C4-2B (cell line): ENCODE measurements at regions not wholly inside any gene's neighbourhood (a gene's known extent, or its start where the extent isn't known, plus 50 kb on each side); places are given as distances from the start of the nearest gene placed in this dataset.

Experiments used
- H3K27ac ChIP-seq: fragments of 450-650 bp; 2 replicates; pipeline ENCODE4 v1.5.1; 2017
- CTCF ChIP-seq: fragments of 450-650 bp; conservative IDR thresholded peaks from 2 replicates; pipeline ENCODE4 v1.5.1; 2017; ENCODE audit warnings: mild to moderate bottlenecking
- ZFX ChIP-seq: fragments of 450-650 bp; IDR thresholded peaks from 2 replicates; pipeline ENCODE4 v1.6.1; 2017

- TF ChIP-seq CTCF: no peak
- TF ChIP-seq ZFX: no peak
- H3K27ac ChIP-seq: no peak overlapping the region
Observed at GRCh38 chr12:43255522-43256111, 296.4 kb downstream of the ADAMTS20 start.

DNA sequence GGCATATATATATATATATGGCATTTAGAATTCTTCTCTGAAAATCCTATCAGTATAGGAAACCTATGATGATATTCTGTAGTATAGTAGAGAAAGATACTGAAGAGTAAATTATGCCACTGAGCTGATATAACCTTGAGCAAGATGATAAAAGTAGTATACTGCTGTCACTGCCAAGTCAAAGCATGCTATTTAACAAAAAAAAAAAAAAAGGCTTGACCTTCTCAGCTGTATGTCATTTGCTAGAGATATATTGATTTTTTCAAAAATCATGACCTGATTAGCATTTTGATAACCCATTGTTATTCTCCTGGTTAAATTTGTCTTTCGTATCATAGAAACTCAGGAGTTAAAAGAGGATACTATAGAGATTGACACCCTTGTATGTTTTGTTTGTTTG lies 299.4 kb downstream of the ADAMTS20 start:
- TF ChIP-seq CTCF: no peak
- TF ChIP-seq ZFX: no peak
- no peak overlapping the region for H3K27ac ChIP-seq

- H3K27ac ChIP-seq: no peak overlapping the region
- TF ChIP-seq ZFX (no peak), CTCF (no peak)
Observed at GRCh38 chr12:43245947-43246346, 306.1 kb downstream of the ADAMTS20 start.

GRCh38 chr12:43241986-43242385 lies 310.0 kb downstream of the ADAMTS20 start:
- TF ChIP-seq CTCF (no peak), ZFX (no peak)
- no peak overlapping the region for H3K27ac ChIP-seq

DNA sequence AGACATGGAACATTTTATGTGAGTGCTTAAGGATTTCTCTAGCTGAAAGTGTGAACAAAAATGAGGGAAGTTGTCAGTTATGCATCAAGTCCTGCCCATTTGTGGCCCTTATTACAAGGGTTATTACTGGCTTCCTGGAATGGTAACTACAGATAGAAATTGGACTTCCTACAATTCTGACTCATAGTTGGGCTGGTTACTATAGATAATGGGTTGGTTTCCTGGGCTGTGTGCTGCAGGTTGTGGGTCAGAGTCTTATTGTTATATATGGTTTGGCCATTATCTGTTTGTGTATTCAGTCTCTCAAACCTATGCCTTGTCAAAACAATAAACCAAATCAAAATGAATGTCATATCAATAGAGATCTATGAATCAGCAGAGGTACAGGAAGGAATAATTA lies 313.7 kb downstream of the ADAMTS20 start:
- no peak for TF ChIP-seq CTCF
- TF ChIP-seq ZFX: no peak
- no peak overlapping the region for H3K27ac ChIP-seq

DNA sequence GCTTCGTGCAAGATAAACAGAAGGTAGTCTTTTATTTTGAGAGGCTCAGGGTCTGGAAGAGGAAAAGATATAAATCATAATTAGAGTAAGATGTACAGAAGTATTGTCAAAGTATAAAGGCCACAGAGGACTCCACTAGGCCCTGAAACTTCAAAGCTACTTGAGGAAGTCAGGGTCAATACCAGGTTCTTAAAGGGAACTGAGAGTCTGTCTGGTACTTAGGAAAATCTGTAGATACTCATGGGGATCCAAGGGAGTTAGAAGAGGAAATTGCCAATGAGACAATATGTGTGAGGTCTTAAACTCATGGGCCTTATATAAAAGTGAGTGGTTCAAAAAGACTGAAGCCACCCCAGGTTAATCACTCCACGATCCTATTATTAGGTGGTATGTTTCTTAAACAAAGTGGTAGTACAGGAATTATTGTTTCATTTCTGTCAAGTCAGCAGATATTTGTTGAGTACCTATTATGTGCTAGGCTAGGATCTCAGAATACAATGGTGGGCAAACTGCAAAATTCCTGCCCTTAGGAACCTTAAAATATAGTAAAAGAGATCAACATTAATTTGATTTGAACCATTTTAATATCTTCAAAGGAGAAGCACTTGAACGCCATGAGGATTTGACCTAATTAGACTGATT lies 314.6 kb downstream of the ADAMTS20 start:
- no peak overlapping the region for H3K27ac ChIP-seq
- no peak for TF ChIP-seq ZFX
- TF ChIP-seq CTCF: no peak

DNA sequence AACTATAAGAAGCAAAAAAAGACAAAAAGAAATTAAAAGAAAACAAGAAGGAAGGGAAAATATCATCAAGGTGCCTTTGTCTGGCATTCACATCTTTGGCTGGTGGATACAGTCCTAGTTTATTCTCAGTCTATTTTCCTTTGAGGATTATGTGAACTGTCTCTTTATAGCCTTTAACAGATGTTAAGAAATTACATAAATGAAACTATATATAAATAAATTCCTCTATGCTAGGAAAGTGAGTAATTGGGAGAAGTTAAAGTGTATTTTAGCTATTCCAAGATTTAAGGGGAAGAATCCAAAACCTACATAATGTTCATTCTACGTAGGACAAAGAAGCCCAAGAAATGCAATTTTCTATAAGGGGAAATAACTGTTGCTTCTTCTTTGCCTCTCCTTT lies 316.3 kb downstream of the ADAMTS20 start:
- no peak overlapping the region for H3K27ac ChIP-seq
- TF ChIP-seq CTCF (no peak), ZFX (no peak)
